ENCODE measurements at regions not wholly inside any gene's neighbourhood (a gene's known extent, or its start where the extent isn't known, plus 50 kb on each side); places are given as distances from the start of the nearest gene placed in this dataset.

- H3K27me3 ChIP-seq (ENCODE audit: control insufficient read depth in 1 of 2, insufficient read depth in 2 of 2, low read length in 2 of 2): no peaks in the 10 kb centered on the region
- FAIRE-seq: peak; percentile 79
- no peak overlapping the region for H3K4me3 ChIP-seq (replicated peaks in 1 of 3; ENCODE audit: insufficient read depth in 1 of 3, low read depth in 2 of 3, low read length in 3 of 3)
- H3K27ac ChIP-seq (ENCODE audit: extremely low read length, insufficient read depth, low read length): no peak overlapping the region
- DNase-seq (ENCODE audit: low spot score): peak; percentile 20
- no TSS peak for BruUV-seq (replicated peaks)
- H4K20me1 ChIP-seq (ENCODE audit: insufficient read depth, low read length): no peaks in the 10 kb centered on the region
- TF ChIP-seq SRY (CRISPR knock-in tag; IDR thresholded peaks at IDR 0.05) (no peak), RAD21 (CRISPR knock-in tag; IDR thresholded peaks at IDR 0.05) (peak; percentile 47), SMC3 (IDR thresholded peaks at IDR 0.05; ENCODE audit: low read length) (peak; percentile 24), SCMH1 (CRISPR knock-in tag; IDR thresholded peaks at IDR 0.05; ENCODE audit: borderline replicate concordance) (no peak), ZNF607 (CRISPR knock-in tag; IDR thresholded peaks at IDR 0.05; ENCODE audit: borderline replicate concordance) (no peak), PLRG1 (conservative IDR thresholded peaks at IDR 0.05) (no peak), KLF11 (CRISPR knock-in tag; IDR thresholded peaks at IDR 0.05) (no peak), STAG1 (CRISPR knock-in tag; IDR thresholded peaks at IDR 0.05) (peak; percentile 87), ZNF792 (CRISPR knock-in tag; IDR thresholded peaks at IDR 0.05) (no peak), ZNF468 (CRISPR knock-in tag; IDR thresholded peaks at IDR 0.05) (no peak), ZNF34 (CRISPR knock-in tag; IDR thresholded peaks at IDR 0.05; ENCODE audit: borderline replicate concordance) (no peak), TP53 (CRISPR knock-in tag; conservative IDR thresholded peaks at IDR 0.05) (no peak), REXO4 (CRISPR knock-in tag; IDR thresholded peaks at IDR 0.05; ENCODE audit: borderline replicate concordance) (no peak), ELF1 (CRISPR knock-in tag; IDR thresholded peaks at IDR 0.05) (no peak)
- TF ChIP-seq, protein P1, sequence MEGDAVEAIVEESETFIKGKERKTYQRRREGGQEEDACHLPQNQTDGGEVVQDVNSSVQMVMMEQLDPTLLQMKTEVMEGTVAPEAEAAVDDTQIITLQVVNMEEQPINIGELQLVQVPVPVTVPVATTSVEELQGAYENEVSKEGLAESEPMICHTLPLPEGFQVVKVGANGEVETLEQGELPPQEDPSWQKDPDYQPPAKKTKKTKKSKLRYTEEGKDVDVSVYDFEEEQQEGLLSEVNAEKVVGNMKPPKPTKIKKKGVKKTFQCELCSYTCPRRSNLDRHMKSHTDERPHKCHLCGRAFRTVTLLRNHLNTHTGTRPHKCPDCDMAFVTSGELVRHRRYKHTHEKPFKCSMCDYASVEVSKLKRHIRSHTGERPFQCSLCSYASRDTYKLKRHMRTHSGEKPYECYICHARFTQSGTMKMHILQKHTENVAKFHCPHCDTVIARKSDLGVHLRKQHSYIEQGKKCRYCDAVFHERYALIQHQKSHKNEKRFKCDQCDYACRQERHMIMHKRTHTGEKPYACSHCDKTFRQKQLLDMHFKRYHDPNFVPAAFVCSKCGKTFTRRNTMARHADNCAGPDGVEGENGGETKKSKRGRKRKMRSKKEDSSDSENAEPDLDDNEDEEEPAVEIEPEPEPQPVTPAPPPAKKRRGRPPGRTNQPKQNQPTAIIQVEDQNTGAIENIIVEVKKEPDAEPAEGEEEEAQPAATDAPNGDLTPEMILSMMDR (CRISPR knock-in tag; IDR thresholded peaks at IDR 0.05): peak; percentile 85
- intact Hi-C loops (cut with micrococcal nuclease; ENCODE audit: unreplicated experiment): loop anchor here (1.0 to 10.0 kb wide), 4 partner anchors 161 to 916 kb away; no protein-coding TSS in a partner anchor
- in situ Hi-C loops (cut with HindIII; ENCODE audit: extremely low pct_ligation_motif_present, low pct_unique_long_range_greater_than_20kb): no loop called here
- H3K79me2 ChIP-seq (ENCODE audit: insufficient read depth, low read length): no peaks in the 10 kb centered on the region
- H3K9ac ChIP-seq (ENCODE audit: insufficient read depth, low read depth, low read length): no peak overlapping the region
- 2% methylated on average over 5 of the region's 5 CpGs for whole genome bisulfite sequencing (ENCODE audit: low lambda C conversion rate)
- H3K9me3 ChIP-seq (ENCODE audit: low read length): no peaks in the 10 kb centered on the region
- H3K4me1 ChIP-seq (ENCODE audit: insufficient read depth, low read length): no peaks in the 10 kb centered on the region
- peak; percentile 85 for ATAC-seq
- ChIA-PET POLR2A (no interaction called here), CTCF (ENCODE audit: low intra/inter-chr PET ratio, low total read pairs) (interaction anchor here (1.4 kb wide), 1 partner anchor 717 kb away, joined by 5 read pairs; no protein-coding TSS in a partner anchor)
- no peak overlapping the region for H3K4me2 ChIP-seq (ENCODE audit: low read depth, low read length)
- no peak overlapping the region for H2AFZ ChIP-seq (ENCODE audit: low read length)
- no peaks in the 10 kb centered on the region for H3K36me3 ChIP-seq (replicated peaks in 1 of 2; ENCODE audit: control insufficient read depth in 1 of 2, insufficient read depth in 2 of 2, low read length in 2 of 2)
Measured at GRCh38 chr6:153947808-153948447, 91.1 kb upstream of the OPRM1 start.
